ENCODE measurements at regions not wholly inside any gene's neighbourhood (a gene's known extent, or its start where the extent isn't known, plus 50 kb on each side); places are given as distances from the start of the nearest gene placed in this dataset.

- Mint-ChIP-seq H3K36me3 (ENCODE audit: low read depth) (no peaks in the 10 kb centered on the region), H3K27me3 (ENCODE audit: low read depth) (no peaks in the 10 kb centered on the region), H3K4me3 (ENCODE audit: unreplicated experiment) (no peak overlapping the region), H3K27ac (ENCODE audit: unreplicated experiment) (no peak overlapping the region), H3K9me3 (ENCODE audit: low read depth) (peaks cover 10% of the 10 kb centered on the region), H3K4me1 (ENCODE audit: low read depth) (peaks cover 11% of the 10 kb centered on the region)
- TF ChIP-seq, protein P1, sequence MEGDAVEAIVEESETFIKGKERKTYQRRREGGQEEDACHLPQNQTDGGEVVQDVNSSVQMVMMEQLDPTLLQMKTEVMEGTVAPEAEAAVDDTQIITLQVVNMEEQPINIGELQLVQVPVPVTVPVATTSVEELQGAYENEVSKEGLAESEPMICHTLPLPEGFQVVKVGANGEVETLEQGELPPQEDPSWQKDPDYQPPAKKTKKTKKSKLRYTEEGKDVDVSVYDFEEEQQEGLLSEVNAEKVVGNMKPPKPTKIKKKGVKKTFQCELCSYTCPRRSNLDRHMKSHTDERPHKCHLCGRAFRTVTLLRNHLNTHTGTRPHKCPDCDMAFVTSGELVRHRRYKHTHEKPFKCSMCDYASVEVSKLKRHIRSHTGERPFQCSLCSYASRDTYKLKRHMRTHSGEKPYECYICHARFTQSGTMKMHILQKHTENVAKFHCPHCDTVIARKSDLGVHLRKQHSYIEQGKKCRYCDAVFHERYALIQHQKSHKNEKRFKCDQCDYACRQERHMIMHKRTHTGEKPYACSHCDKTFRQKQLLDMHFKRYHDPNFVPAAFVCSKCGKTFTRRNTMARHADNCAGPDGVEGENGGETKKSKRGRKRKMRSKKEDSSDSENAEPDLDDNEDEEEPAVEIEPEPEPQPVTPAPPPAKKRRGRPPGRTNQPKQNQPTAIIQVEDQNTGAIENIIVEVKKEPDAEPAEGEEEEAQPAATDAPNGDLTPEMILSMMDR (IDR thresholded peaks at IDR 0.05), result no peak
- DNase-seq (ENCODE audit: low spot score), result no peak
Observed at GRCh38 chr6:126446248-126446647, 106.3 kb downstream of the CENPW start.

DNA sequence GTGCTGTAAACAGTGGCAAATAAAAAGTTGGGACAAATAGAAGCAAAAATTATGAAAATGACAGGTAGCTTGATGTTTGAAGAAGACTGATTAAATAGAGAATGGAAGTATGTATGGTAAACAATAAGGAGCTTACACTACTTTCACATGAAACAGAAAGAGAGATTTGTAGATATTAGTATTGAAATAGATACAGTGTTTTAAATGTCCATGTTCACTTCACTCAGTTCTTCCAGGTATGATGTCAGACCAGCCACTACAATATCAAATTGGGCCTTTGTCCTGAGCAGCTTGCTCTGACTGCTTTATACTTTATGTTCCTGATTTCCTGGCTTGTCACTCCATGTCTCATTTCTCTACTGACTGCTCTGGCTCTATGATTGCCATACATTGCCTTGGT, 107.5 kb downstream of the CENPW start:
- TF ChIP-seq, protein P1 (IDR thresholded peaks at IDR 0.05), result no peak
- Mint-ChIP-seq H3K9me3 (ENCODE audit: low read depth) (peaks cover 6% of the 10 kb centered on the region), H3K36me3 (ENCODE audit: low read depth) (no peaks in the 10 kb centered on the region), H3K4me3 (ENCODE audit: unreplicated experiment) (no peak overlapping the region), H3K27me3 (ENCODE audit: low read depth) (no peaks in the 10 kb centered on the region), H3K4me1 (ENCODE audit: low read depth) (peaks cover 11% of the 10 kb centered on the region), H3K27ac (ENCODE audit: unreplicated experiment) (no peak overlapping the region)
- DNase-seq (ENCODE audit: low spot score), result no peak

- H3K27ac Mint-ChIP-seq (ENCODE audit: unreplicated experiment), result no peak overlapping the region
- no peaks in the 10 kb centered on the region for H3K36me3 Mint-ChIP-seq (ENCODE audit: low read depth)
- H3K9me3 Mint-ChIP-seq (ENCODE audit: low read depth), result peaks cover 18% of the 10 kb centered on the region
- DNase-seq (ENCODE audit: low spot score), result no peak
- H3K27me3 Mint-ChIP-seq (ENCODE audit: low read depth), result no peaks in the 10 kb centered on the region
- no peak overlapping the region for H3K4me3 Mint-ChIP-seq (ENCODE audit: unreplicated experiment)
- H3K4me1 Mint-ChIP-seq (ENCODE audit: low read depth), result no peaks in the 10 kb centered on the region
- TF ChIP-seq, protein P1 (IDR thresholded peaks at IDR 0.05), result no peak
Observed at GRCh38 chr6:126461045-126461444, 121.1 kb downstream of the CENPW start.

- Mint-ChIP-seq H3K27me3 (ENCODE audit: low read depth) (no peaks in the 10 kb centered on the region), H3K4me1 (ENCODE audit: low read depth) (no peaks in the 10 kb centered on the region), H3K27ac (ENCODE audit: unreplicated experiment) (no peak overlapping the region), H3K9me3 (ENCODE audit: low read depth) (peaks cover 13% of the 10 kb centered on the region), H3K4me3 (ENCODE audit: unreplicated experiment) (no peak overlapping the region), H3K36me3 (ENCODE audit: low read depth) (peaks cover 2% of the 10 kb centered on the region)
- TF ChIP-seq, protein P1 (IDR thresholded peaks at IDR 0.05), result no peak
- DNase-seq (ENCODE audit: low spot score), result no peak
Observed at GRCh38 chr6:126464245-126464644, 124.3 kb downstream of the CENPW start.

GRCh38 chr6:126475449-126475848, 135.5 kb downstream of the CENPW start:
- H3K27ac Mint-ChIP-seq (ENCODE audit: unreplicated experiment), result no peak overlapping the region
- TF ChIP-seq, protein P1 (IDR thresholded peaks at IDR 0.05), result no peak
- no peaks in the 10 kb centered on the region for H3K36me3 Mint-ChIP-seq (ENCODE audit: low read depth)
- DNase-seq (ENCODE audit: low spot score), result no peak
- H3K9me3 Mint-ChIP-seq (ENCODE audit: low read depth), result peaks cover 3% of the 10 kb centered on the region
- no peak overlapping the region for H3K4me3 Mint-ChIP-seq (ENCODE audit: unreplicated experiment)
- H3K4me1 Mint-ChIP-seq (ENCODE audit: low read depth), result no peaks in the 10 kb centered on the region
- H3K27me3 Mint-ChIP-seq (ENCODE audit: low read depth), result peaks cover 5% of the 10 kb centered on the region
